IMR-90 (cell line): ENCODE measurements at regions not wholly inside any gene's neighbourhood (a gene's known extent, or its start where the extent isn't known, plus 50 kb on each side); places are given as distances from the start of the nearest gene placed in this dataset.

Experiments used
- ATAC-seq: fragments of 200-7000 bp; cut with Tn5 transposase; 2 replicates; pipeline ENCODE4 v1.9.1; 2020; ENCODE audit warnings: low read depth, mild to moderate bottlenecking, moderate library complexity
- BruUV-seq: library from RNA; stranded (reverse); fragments of 400-500 nt; replicated peaks from 2 replicates; lab custom pipeline; 2021; lab: Mats Ljungman, UMichigan
- CTCF ChIA-PET: fragments of 300-600 bp; formaldehyde crosslinking; extraction: SDS; loops from one replicate; lab custom pipeline; 2021; ENCODE audit warnings: antibody characterized with exemption; lab: Yijun Ruan, JAX
- POLR2A ChIA-PET: fragments of 300-600 bp; sonication (Branson Sonifier 250); formaldehyde crosslinking; loops from one replicate; lab custom pipeline; 2022; ENCODE audit warnings: antibody characterized with exemption; ENCODE audit not compliant: unreplicated experiment; lab: Charles Lee
- DNase-seq: peaks from one replicate; pipeline ENCODE4 v3.0.0; 2013
- H2AFZ ChIP-seq: replicated peaks from 2 replicates; pipeline ENCODE3; 2013; ENCODE audit warnings: low read length, mild to moderate bottlenecking; ENCODE audit not compliant: poor library complexity
- H2AK5ac ChIP-seq: 2 replicates; pipeline ENCODE4 v1.6.1; 2013; ENCODE audit warnings: low read depth, low read length, inconsistent platforms
- H2AK9ac ChIP-seq: replicated peaks from 2 replicates; pipeline ENCODE3; 2013; ENCODE audit warnings: mild to moderate bottlenecking, low read depth, low read length, moderate library complexity; ENCODE audit not compliant: poor library complexity
- H2BK120ac ChIP-seq: 2 replicates; pipeline ENCODE4 v1.6.1; 2013; ENCODE audit warnings: low read depth, low read length, inconsistent platforms
- H2BK15ac ChIP-seq: 3 replicates; pipeline ENCODE4 v1.6.1; 2013; ENCODE audit warnings: low read depth, low read length, inconsistent platforms
- H2BK20ac ChIP-seq: 2 replicates; pipeline ENCODE4 v1.6.1; 2013; ENCODE audit warnings: low read depth, mild to moderate bottlenecking, inconsistent platforms, low read length, moderate library complexity
- H2BK5ac ChIP-seq: 2 replicates; pipeline ENCODE4 v1.6.1; 2013; ENCODE audit warnings: mild to moderate bottlenecking, low read depth, low read length, inconsistent platforms; ENCODE audit not compliant: poor library complexity, severe bottlenecking
- H3K14ac ChIP-seq: replicated peaks from 2 replicates; pipeline ENCODE4 v1.6.1; 2013; ENCODE audit warnings: low read depth, low read length, inconsistent platforms
- H3K18ac ChIP-seq: 2 replicates; pipeline ENCODE4 v1.6.1; 2013; ENCODE audit warnings: low read depth, low read length, control low read depth
- H3K23ac ChIP-seq: 2 replicates; pipeline ENCODE4 v1.6.1; 2013; ENCODE audit warnings: low read depth, low read length, inconsistent platforms
- H3K27ac ChIP-seq: 2 replicates; pipeline ENCODE4 v1.5.1; 2013; ENCODE audit warnings: mild to moderate bottlenecking, control low read depth, low read length; ENCODE audit not compliant: insufficient read depth
- H3K27me3 ChIP-seq: 2 replicates; pipeline ENCODE4 v1.6.1; 2013; ENCODE audit warnings: low read length; ENCODE audit not compliant: control insufficient read depth, insufficient read depth
- H3K36me3 ChIP-seq: 2 replicates; pipeline ENCODE4 v1.6.1; 2013; ENCODE audit warnings: low read length, mixed read lengths; ENCODE audit not compliant: control insufficient read depth, insufficient read depth
- H3K4ac ChIP-seq: 2 replicates; pipeline ENCODE4 v1.6.1; 2013; ENCODE audit warnings: low read depth, low read length, inconsistent platforms
- H3K4me1 ChIP-seq: 2 replicates; pipeline ENCODE4 v1.6.1; 2013; ENCODE audit warnings: low read length, mixed read lengths; ENCODE audit not compliant: control insufficient read depth, insufficient read depth
- H3K4me2 ChIP-seq: 2 replicates; pipeline ENCODE4 v1.6.1; 2013; ENCODE audit warnings: low read depth, mild to moderate bottlenecking, control low read depth, low read length, moderate library complexity
- H3K4me3 ChIP-seq: 2 replicates; pipeline ENCODE4 v1.5.1; 2013; ENCODE audit warnings: low read depth, mild to moderate bottlenecking, control low read depth, low read length, moderate library complexity; ENCODE audit not compliant: insufficient read depth
- H3K56ac ChIP-seq: 2 replicates; pipeline ENCODE4 v1.6.1; 2013; ENCODE audit warnings: low read length, inconsistent platforms; ENCODE audit not compliant: insufficient read depth; ENCODE audit errors: extremely low read depth
- H3K79me1 ChIP-seq, 2 experiments: 2 replicates each; pipeline ENCODE4 v1.6.1; 2013; ENCODE audit warnings: low read length in 2 of 2, inconsistent platforms in 1 of 2, low read depth in 1 of 2
- H3K9ac ChIP-seq: 2 replicates; pipeline ENCODE4 v1.6.1; 2013; ENCODE audit warnings: low read depth, low read length, control low read depth
- H3K9me1 ChIP-seq: 2 replicates; pipeline ENCODE4 v1.6.1; 2013; ENCODE audit warnings: low read length, inconsistent platforms; ENCODE audit not compliant: insufficient read depth
- H3K9me3 ChIP-seq: 2 replicates; pipeline ENCODE4 v1.6.1; 2013; ENCODE audit warnings: low read length; ENCODE audit not compliant: control insufficient read depth, insufficient read depth
- H4K20me1 ChIP-seq: 2 replicates; pipeline ENCODE4 v1.6.1; 2013; ENCODE audit warnings: low read length, inconsistent platforms; ENCODE audit not compliant: insufficient read depth
- H4K5ac ChIP-seq: 2 replicates; pipeline ENCODE4 v1.6.1; 2013; ENCODE audit warnings: mild to moderate bottlenecking, low read depth, low read length, control low read depth
- H4K8ac ChIP-seq, 2 experiments: 2 replicates each; pipeline ENCODE4 v1.6.1; 2013; ENCODE audit warnings: low read depth in 2 of 2, low read length in 2 of 2, control low read depth in 1 of 2, inconsistent platforms in 1 of 2
- H4K91ac ChIP-seq: 2 replicates; pipeline ENCODE4 v1.6.1; 2013; ENCODE audit warnings: low read depth, low read length, inconsistent platforms; ENCODE audit not compliant: insufficient read depth
- CEBPB ChIP-seq: IDR thresholded peaks from 2 replicates; pipeline ENCODE4 v1.6.1; 2012; ENCODE audit warnings: low read depth, low read length, improper control_type of control experiment
- ELK1 ChIP-seq: fragments of 150-350 bp; IDR thresholded peaks from 2 replicates; pipeline ENCODE4 v1.6.1; 2016; ENCODE audit warnings: low read depth, mild to moderate bottlenecking, low read length, moderate library complexity, borderline replicate concordance
- MAFK ChIP-seq: IDR thresholded peaks from 2 replicates; pipeline ENCODE4 v1.6.1; 2012; ENCODE audit warnings: low read depth, low read length, improper control_type of control experiment
- MAZ ChIP-seq: IDR thresholded peaks from 2 replicates; pipeline ENCODE4 v1.6.1; 2012; ENCODE audit warnings: low read depth, mild to moderate bottlenecking, low read length, improper control_type of control experiment, moderate library complexity, borderline replicate concordance
- MXI1 ChIP-seq: IDR thresholded peaks from 2 replicates; pipeline ENCODE4 v1.6.1; 2012; ENCODE audit warnings: low read depth, mild to moderate bottlenecking, low read length, moderate library complexity, borderline replicate concordance
- NFE2L2 ChIP-seq: fragments of 150-350 bp; IDR thresholded peaks from 2 replicates; pipeline ENCODE4 v1.6.1; 2016; ENCODE audit warnings: low read depth, mild to moderate bottlenecking, low read length
- POLR2A ChIP-seq: IDR thresholded peaks from 2 replicates; pipeline ENCODE4 v1.6.1; 2012; ENCODE audit warnings: mild to moderate bottlenecking, low read depth, low read length
- RCOR1 ChIP-seq: IDR thresholded peaks from 2 replicates; pipeline ENCODE4 v1.6.1; 2012; ENCODE audit warnings: mild to moderate bottlenecking, low read length, improper control_type of control experiment; ENCODE audit not compliant: insufficient replicate concordance
- RFX5 ChIP-seq: IDR thresholded peaks from 2 replicates; pipeline ENCODE4 v1.8.0; 2012; ENCODE audit warnings: low read depth, mild to moderate bottlenecking, low read length, moderate library complexity
- WGBS, 2 experiments: methylation state at CpG; one replicate each; pipeline versions ENCODE4 v1.1.5 to v1.1.7; 2013; ENCODE audit warnings: missing lambda C conversion rate in 2 of 2; ENCODE audit not compliant: insufficient read length in 1 of 2; ENCODE audit errors: extremely low coverage in 2 of 2; 5-methylcytosine and 5-hydroxymethylcytosine counted together
- dilution Hi-C: fragments of 300-500 bp; cut with HindIII; formaldehyde crosslinking; loops from one replicate; pipeline ENCODE4 v1.14.3; 2018; ENCODE audit warnings: low sequenced_read_pairs; ENCODE audit not compliant: unreplicated experiment
- in situ Hi-C: fragments of 300-500 bp; cut with MboI; formaldehyde crosslinking; loops from 3 replicates; pipeline ENCODE4 v1.14.3; 2019; ENCODE audit warnings: low sequenced_read_pairs, inconsistent platforms, mixed read lengths
- intact Hi-C: fragments of 100-400 bp; cut with micrococcal nuclease; formaldehyde crosslinking; loops from 2 replicates; pipeline ENCODE4 v1.10.0; 2022
- TF ChIP-seq, protein P1 (sequence below): fragments of 150-350 bp; IDR thresholded peaks from 2 replicates; pipeline ENCODE4 v1.6.1; 2017; ENCODE audit warnings: mild to moderate bottlenecking, antibody characterized with exemption, low read length, low read depth

DNA sequence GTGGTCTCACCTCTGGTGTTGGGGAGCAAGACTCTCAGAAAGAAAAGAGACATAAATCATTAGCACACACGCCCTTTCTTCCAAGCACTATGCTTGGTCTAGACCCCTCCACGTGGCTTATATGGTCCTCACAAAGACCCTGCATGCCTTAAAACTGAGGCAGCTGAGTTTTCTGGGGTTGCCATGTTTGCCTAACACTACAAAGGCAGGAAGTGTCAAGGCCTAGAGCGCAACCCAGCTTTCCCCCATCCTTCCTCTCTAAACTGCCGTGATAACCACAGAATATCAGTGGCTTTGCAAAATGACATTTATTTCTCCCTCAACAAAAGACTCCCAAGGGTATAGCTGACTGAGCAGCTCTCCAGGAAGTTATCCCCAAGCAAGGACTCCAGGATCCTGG is 146.5 kb upstream of the TOP1 start:
- Histone ChIP-seq H3K4me2 (no peak overlapping the region), H4K5ac (no peak overlapping the region), H2BK5ac (no peak overlapping the region), H3K36me3 (no peaks in the 10 kb centered on the region), H3K4me3 (no peak overlapping the region), H2BK15ac (no peak overlapping the region), H3K9me3 (no peaks in the 10 kb centered on the region; the same call in 1 of the 2 replicates), H3K9me1 (no peaks in the 10 kb centered on the region), H3K14ac (no peak overlapping the region), H2AK5ac (no peak overlapping the region), H2BK120ac (no peak overlapping the region), H3K27ac (no peak overlapping the region), H4K91ac (no peak overlapping the region), H3K9ac (no peak overlapping the region), H2AFZ (no peak overlapping the region), H4K20me1 (no peaks in the 10 kb centered on the region; the same call in 1 of the 2 replicates), H3K56ac (no peak overlapping the region), H2AK9ac (no peak overlapping the region), H3K23ac (no peak overlapping the region), H3K18ac (no peak overlapping the region), H4K8ac (no peak overlapping the region), H3K4ac (no peak overlapping the region), H3K79me1 (no peaks in the 10 kb centered on the region), H2BK20ac (no peak overlapping the region), H3K27me3 (no peaks in the 10 kb centered on the region), H3K4me1 (no peaks in the 10 kb centered on the region)
- in situ Hi-C loops, result no loop called here
- DNase-seq (no peak), ATAC-seq (no peak)
- 100% methylated on average over 1 of the region's 4 CpGs; no CpG with 5 or more reads in 1 of the 2 experiments for WGBS, 2 experiments
- dilution Hi-C loops, result no loop called here
- CTCF ChIA-PET, result no interaction called here
- POLR2A ChIA-PET, result no interaction called here
- BruUV-seq, result no TSS peak
- TF ChIP-seq RFX5 (no peak), ELK1 (no peak), MAFK (no peak), MXI1 (no peak), POLR2A (no peak), MAZ (no peak), CEBPB (no peak), NFE2L2 (no peak), RCOR1 (no peak)
- TF ChIP-seq, protein P1, sequence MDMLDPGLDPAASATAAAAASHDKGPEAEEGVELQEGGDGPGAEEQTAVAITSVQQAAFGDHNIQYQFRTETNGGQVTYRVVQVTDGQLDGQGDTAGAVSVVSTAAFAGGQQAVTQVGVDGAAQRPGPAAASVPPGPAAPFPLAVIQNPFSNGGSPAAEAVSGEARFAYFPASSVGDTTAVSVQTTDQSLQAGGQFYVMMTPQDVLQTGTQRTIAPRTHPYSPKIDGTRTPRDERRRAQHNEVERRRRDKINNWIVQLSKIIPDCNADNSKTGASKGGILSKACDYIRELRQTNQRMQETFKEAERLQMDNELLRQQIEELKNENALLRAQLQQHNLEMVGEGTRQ, result no peak
- intact Hi-C loops, result no loop called here
